Type B pancreatic cell (in vitro differentiated cells): ENCODE measurements at regions not wholly inside any gene's neighbourhood (a gene's known extent, or its start where the extent isn't known, plus 50 kb on each side); places are given as distances from the start of the nearest gene placed in this dataset.

Source experiments
- DNase-seq: peaks from one replicate; pipeline ENCODE4 v3.0.0; 2021; ENCODE audit warnings: mixed read lengths; ENCODE audit not compliant: unreplicated experiment; ENCODE audit errors: extremely low spot score
- H3K27ac Mint-ChIP-seq: 2 replicates; pipeline ENCODE4 v1.8.0; 2021; ENCODE audit warnings: mild to moderate bottlenecking, mixed read lengths
- H3K27me3 Mint-ChIP-seq: 2 replicates; pipeline ENCODE4 v1.8.0; 2021; ENCODE audit warnings: mixed read lengths
- H3K36me3 Mint-ChIP-seq: 2 replicates; pipeline ENCODE4 v1.8.0; 2021; ENCODE audit warnings: mixed read lengths
- H3K4me1 Mint-ChIP-seq: one replicate; pipeline ENCODE4 v1.8.0; 2021; ENCODE audit warnings: mixed read lengths; ENCODE audit not compliant: unreplicated experiment
- H3K4me3 Mint-ChIP-seq: 2 replicates; pipeline ENCODE4 v1.8.0; 2021; ENCODE audit warnings: mild to moderate bottlenecking, mixed read lengths
- H3K9me3 Mint-ChIP-seq: 2 replicates; pipeline ENCODE4 v1.8.0; 2021; ENCODE audit warnings: mixed read lengths
- TF ChIP-seq, protein P1 (sequence below): fragments of 200-600 bp; sonication (generic); conservative IDR thresholded peaks from 2 replicates; pipeline ENCODE4 v1.5.0; 2021; ENCODE audit warnings: antibody characterized with exemption, mild to moderate bottlenecking

GRCh38 chr20:50288128-50288623 is 97.5 kb downstream of the CEBPB start:
- Mint-ChIP-seq H3K27ac (no peak overlapping the region), H3K4me3 (no peak overlapping the region), H3K4me1 (peaks cover 30% of the 10 kb centered on the region), H3K36me3 (no peaks in the 10 kb centered on the region), H3K27me3 (no peaks in the 10 kb centered on the region), H3K9me3 (no peaks in the 10 kb centered on the region)
- no peak for DNase-seq
- TF ChIP-seq, protein P1, sequence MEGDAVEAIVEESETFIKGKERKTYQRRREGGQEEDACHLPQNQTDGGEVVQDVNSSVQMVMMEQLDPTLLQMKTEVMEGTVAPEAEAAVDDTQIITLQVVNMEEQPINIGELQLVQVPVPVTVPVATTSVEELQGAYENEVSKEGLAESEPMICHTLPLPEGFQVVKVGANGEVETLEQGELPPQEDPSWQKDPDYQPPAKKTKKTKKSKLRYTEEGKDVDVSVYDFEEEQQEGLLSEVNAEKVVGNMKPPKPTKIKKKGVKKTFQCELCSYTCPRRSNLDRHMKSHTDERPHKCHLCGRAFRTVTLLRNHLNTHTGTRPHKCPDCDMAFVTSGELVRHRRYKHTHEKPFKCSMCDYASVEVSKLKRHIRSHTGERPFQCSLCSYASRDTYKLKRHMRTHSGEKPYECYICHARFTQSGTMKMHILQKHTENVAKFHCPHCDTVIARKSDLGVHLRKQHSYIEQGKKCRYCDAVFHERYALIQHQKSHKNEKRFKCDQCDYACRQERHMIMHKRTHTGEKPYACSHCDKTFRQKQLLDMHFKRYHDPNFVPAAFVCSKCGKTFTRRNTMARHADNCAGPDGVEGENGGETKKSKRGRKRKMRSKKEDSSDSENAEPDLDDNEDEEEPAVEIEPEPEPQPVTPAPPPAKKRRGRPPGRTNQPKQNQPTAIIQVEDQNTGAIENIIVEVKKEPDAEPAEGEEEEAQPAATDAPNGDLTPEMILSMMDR: no peak

DNA sequence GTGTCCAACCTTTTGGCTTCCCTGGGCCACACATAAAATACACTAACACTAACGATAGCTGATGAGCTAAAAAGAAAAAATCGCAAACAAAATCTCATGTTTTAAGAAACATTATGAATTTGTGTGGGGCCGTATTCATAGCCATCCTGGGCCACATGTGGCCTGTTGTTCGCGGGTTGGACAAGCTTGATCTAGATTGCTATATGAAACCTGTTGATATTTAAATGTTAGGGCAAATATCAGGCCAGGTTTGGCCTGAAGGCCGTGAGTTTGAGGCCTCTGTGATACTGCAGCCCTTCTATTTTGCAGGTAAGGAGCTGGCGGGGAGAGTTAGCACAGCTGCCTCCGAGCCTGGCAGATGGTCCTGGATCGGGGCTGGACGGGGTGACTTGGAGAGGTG is 99.0 kb downstream of the CEBPB start:
- Mint-ChIP-seq H3K4me1 (peaks cover 25% of the 10 kb centered on the region), H3K4me3 (no peak overlapping the region), H3K27ac (no peak overlapping the region), H3K9me3 (no peaks in the 10 kb centered on the region), H3K27me3 (no peaks in the 10 kb centered on the region), H3K36me3 (no peaks in the 10 kb centered on the region)
- no peak for DNase-seq
- TF ChIP-seq, protein P1: no peak

DNA sequence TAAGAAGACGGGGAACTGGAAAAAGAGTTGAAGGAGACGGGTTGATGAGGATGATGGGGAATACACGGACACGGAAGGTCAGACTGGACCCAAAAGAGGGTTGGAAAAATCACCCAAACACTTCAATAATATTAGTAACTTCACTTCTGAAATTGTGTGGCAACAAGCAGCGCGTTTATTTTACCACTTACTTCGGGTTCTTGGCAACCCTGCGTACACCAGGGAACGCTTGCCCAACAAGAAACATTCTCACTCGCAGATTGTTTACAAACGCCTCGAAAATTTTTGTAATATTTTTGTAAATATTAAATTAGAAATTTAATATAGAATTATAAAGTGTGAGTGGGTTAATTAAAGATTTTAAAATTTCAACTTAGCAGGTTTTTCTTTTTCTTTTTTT is 99.5 kb downstream of the CEBPB start:
- DNase-seq: no peak
- H3K27me3 Mint-ChIP-seq: no peaks in the 10 kb centered on the region
- H3K4me1 Mint-ChIP-seq: peaks cover 22% of the 10 kb centered on the region
- H3K9me3 Mint-ChIP-seq: no peaks in the 10 kb centered on the region
- no peaks in the 10 kb centered on the region for H3K36me3 Mint-ChIP-seq
- TF ChIP-seq, protein P1: no peak
- no peak overlapping the region for H3K4me3 Mint-ChIP-seq
- no peak overlapping the region for H3K27ac Mint-ChIP-seq

DNA sequence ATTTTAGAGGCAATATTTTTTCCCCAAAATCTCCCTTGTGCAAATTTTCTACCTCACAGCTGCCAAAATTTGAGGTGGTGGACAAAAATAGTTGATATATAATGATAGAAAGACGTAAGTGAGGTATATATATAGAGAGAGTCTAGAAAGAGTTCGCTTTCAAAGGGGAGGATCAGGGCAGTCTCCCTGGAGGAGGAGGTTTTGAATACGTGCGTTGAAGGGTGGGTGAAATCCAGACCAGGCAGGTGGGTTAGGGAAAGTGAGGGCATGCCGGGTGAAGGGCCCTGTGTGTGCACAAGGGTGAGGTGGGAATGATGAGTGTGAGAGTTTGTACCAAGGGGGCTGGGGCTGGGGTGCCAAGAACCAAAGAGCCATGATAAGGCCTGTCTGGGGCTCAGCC is 100.2 kb downstream of the CEBPB start:
- no peaks in the 10 kb centered on the region for H3K27me3 Mint-ChIP-seq
- peaks cover 16% of the 10 kb centered on the region for H3K4me1 Mint-ChIP-seq
- TF ChIP-seq, protein P1: no peak
- no peaks in the 10 kb centered on the region for H3K9me3 Mint-ChIP-seq
- no peak overlapping the region for H3K4me3 Mint-ChIP-seq
- no peak overlapping the region for H3K27ac Mint-ChIP-seq
- no peaks in the 10 kb centered on the region for H3K36me3 Mint-ChIP-seq
- DNase-seq: no peak

- H3K9me3 Mint-ChIP-seq: no peaks in the 10 kb centered on the region
Observed at GRCh38 chr20:50291254-50292078, 100.8 kb downstream of the CEBPB start.

More at GRCh38 chr20:50291254-50292078, 100.8 kb downstream of the CEBPB start:
- TF ChIP-seq, protein P1: no peak
- Mint-ChIP-seq H3K36me3 (no peaks in the 10 kb centered on the region), H3K4me1 (peaks cover 14% of the 10 kb centered on the region), H3K27me3 (no peaks in the 10 kb centered on the region), H3K27ac (no peak overlapping the region), H3K4me3 (no peak overlapping the region)
- no peak for DNase-seq
